ENCODE measurements at regions not wholly inside any gene's neighbourhood (a gene's known extent, or its start where the extent isn't known, plus 50 kb on each side); places are given as distances from the start of the nearest gene placed in this dataset.
A peak's percentile ranks its signal among the peaks of the same experiment; 100 is the strongest.

DNA sequence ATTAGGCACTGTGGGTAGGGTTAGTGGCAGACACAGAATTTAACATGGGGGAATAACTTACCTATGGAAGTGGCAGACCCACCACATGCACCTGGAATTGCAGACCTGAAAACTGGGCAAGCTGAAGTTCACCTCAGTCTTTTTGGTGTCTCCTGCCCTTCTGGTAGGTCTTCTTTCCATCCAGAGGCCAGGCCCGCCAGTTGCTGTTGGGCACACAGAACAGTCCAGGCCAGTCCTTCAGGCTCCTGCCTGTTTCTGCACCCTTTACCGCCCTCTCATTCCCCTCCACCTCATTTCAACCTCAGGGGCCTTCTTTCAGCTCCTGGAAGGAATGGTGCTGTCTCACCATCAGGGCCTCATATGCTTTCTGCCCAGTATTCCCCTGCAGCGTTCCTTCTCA lies 358.9 kb upstream of the ETAA1 start:
- H3K23ac ChIP-seq (ENCODE audit: low read length in 2 of 2): no peak overlapping the region
- H2AFZ ChIP-seq (ENCODE audit: low read depth, low read length): no peak overlapping the region
- peak overlapping the region in 1 of 2 experiments; percentile 37 for H2BK12ac ChIP-seq (ENCODE audit: low read length in 2 of 2)
- H3K14ac ChIP-seq (ENCODE audit: low read length in 2 of 2): no peak overlapping the region
- no peak overlapping the region for H3K9ac ChIP-seq (ENCODE audit: low read length)
- no peak overlapping the region for H2BK5ac ChIP-seq (ENCODE audit: low read depth, low read length, poor library complexity, severe bottlenecking)
- no peak overlapping the region for H3K4me3 ChIP-seq (ENCODE audit: insufficient read depth in 1 of 2, low read depth in 1 of 2, low read length in 2 of 2)
- no peak overlapping the region for H2AK5ac ChIP-seq (ENCODE audit: low read length, severe bottlenecking)
- 100% methylated on average over 2 of the region's 3 CpGs for WGBS
- no peak for DNase-seq
- no peak overlapping the region for H4K91ac ChIP-seq (ENCODE audit: low read length)
- H3K18ac ChIP-seq (ENCODE audit: low read depth in 1 of 2, low read length in 2 of 2): no peak overlapping the region
- H3K36me3 ChIP-seq (ENCODE audit: control insufficient read depth in 1 of 2, insufficient read depth in 2 of 2, low read depth in 1 of 2, low read length in 2 of 2): no peaks in the 10 kb centered on the region
- H3K4ac ChIP-seq (ENCODE audit: low read depth in 1 of 2, low read length in 2 of 2): no peak overlapping the region
- no peak overlapping the region for H4K8ac ChIP-seq (ENCODE audit: low read length)
- no peaks in the 10 kb centered on the region for H3K79me1 ChIP-seq (replicated peaks; ENCODE audit: low read length, poor library complexity, severe bottlenecking)
- no peaks in the 10 kb centered on the region for H3K27me3 ChIP-seq (ENCODE audit: control insufficient read depth in 1 of 2, insufficient read depth in 1 of 2, low read length in 2 of 2)
- no peak overlapping the region for H3K27ac ChIP-seq (ENCODE audit: low read length, poor library complexity, severe bottlenecking)
- H2BK15ac ChIP-seq (ENCODE audit: low read depth, poor library complexity, severe bottlenecking): no peak overlapping the region
- no peaks in the 10 kb centered on the region for H3K9me3 ChIP-seq (ENCODE audit: control insufficient read depth, low read length)
- H2BK120ac ChIP-seq (ENCODE audit: low read depth, low read length): no peak overlapping the region
- no peaks in the 10 kb centered on the region for H3K4me1 ChIP-seq (ENCODE audit: control insufficient read depth, insufficient read depth, low read depth, low read length)
- H3K4me2 ChIP-seq (ENCODE audit: low read length, poor library complexity, severe bottlenecking): no peak overlapping the region

- Histone ChIP-seq H2BK5ac (ENCODE audit: low read depth, low read length, poor library complexity, severe bottlenecking) (no peak overlapping the region), H2AFZ (ENCODE audit: low read depth, low read length) (no peak overlapping the region), H4K91ac (ENCODE audit: low read length) (no peak overlapping the region), H3K4ac (ENCODE audit: low read depth in 1 of 2, low read length in 2 of 2) (no peak overlapping the region), H3K9ac (ENCODE audit: low read length) (no peak overlapping the region), H3K79me1 (replicated peaks; ENCODE audit: low read length, poor library complexity, severe bottlenecking) (no peaks in the 10 kb centered on the region), H2AK5ac (ENCODE audit: low read length, severe bottlenecking) (no peak overlapping the region), H3K4me2 (ENCODE audit: low read length, poor library complexity, severe bottlenecking) (no peak overlapping the region), H3K4me1 (ENCODE audit: control insufficient read depth, insufficient read depth, low read depth, low read length) (no peaks in the 10 kb centered on the region), H3K4me3 (ENCODE audit: insufficient read depth in 1 of 2, low read depth in 1 of 2, low read length in 2 of 2) (no peak overlapping the region), H3K23ac (ENCODE audit: low read length in 2 of 2) (no peak overlapping the region), H2BK120ac (ENCODE audit: low read depth, low read length) (no peak overlapping the region), H3K9me3 (ENCODE audit: control insufficient read depth, low read length) (no peaks in the 10 kb centered on the region), H4K8ac (ENCODE audit: low read length) (no peak overlapping the region), H3K36me3 (ENCODE audit: control insufficient read depth in 1 of 2, insufficient read depth in 2 of 2, low read depth in 1 of 2, low read length in 2 of 2) (no peaks in the 10 kb centered on the region), H2BK15ac (ENCODE audit: low read depth, poor library complexity, severe bottlenecking) (no peak overlapping the region), H2BK12ac (ENCODE audit: low read length in 2 of 2) (no peak overlapping the region), H3K18ac (ENCODE audit: low read depth in 1 of 2, low read length in 2 of 2) (no peak overlapping the region), H3K27me3 (ENCODE audit: control insufficient read depth in 1 of 2, insufficient read depth in 1 of 2, low read length in 2 of 2) (no peaks in the 10 kb centered on the region), H3K27ac (ENCODE audit: low read length, poor library complexity, severe bottlenecking) (no peak overlapping the region), H3K14ac (ENCODE audit: low read length in 2 of 2) (no peak overlapping the region)
- 94% methylated on average over 3 of the region's 3 CpGs for WGBS
- DNase-seq: no peak
These were observed 358.1 kb upstream of the ETAA1 start for GRCh38 chr2:67039058-67039457.

- Histone ChIP-seq H3K4ac (ENCODE audit: low read depth in 1 of 2, low read length in 2 of 2) (no peak overlapping the region), H2AFZ (ENCODE audit: low read depth, low read length) (no peak overlapping the region), H3K4me3 (ENCODE audit: insufficient read depth in 1 of 2, low read depth in 1 of 2, low read length in 2 of 2) (no peak overlapping the region), H3K9ac (ENCODE audit: low read length) (no peak overlapping the region), H2BK12ac (ENCODE audit: low read length in 2 of 2) (no peak overlapping the region), H3K18ac (ENCODE audit: low read depth in 1 of 2, low read length in 2 of 2) (no peak overlapping the region), H3K27ac (ENCODE audit: low read length, poor library complexity, severe bottlenecking) (no peak overlapping the region), H3K4me1 (ENCODE audit: control insufficient read depth, insufficient read depth, low read depth, low read length) (no peaks in the 10 kb centered on the region), H4K8ac (ENCODE audit: low read length) (no peak overlapping the region), H3K36me3 (ENCODE audit: control insufficient read depth in 1 of 2, insufficient read depth in 2 of 2, low read depth in 1 of 2, low read length in 2 of 2) (no peaks in the 10 kb centered on the region), H2BK120ac (ENCODE audit: low read depth, low read length) (no peak overlapping the region), H3K23ac (ENCODE audit: low read length in 2 of 2) (no peak overlapping the region), H3K14ac (ENCODE audit: low read length in 2 of 2) (no peak overlapping the region), H3K4me2 (ENCODE audit: low read length, poor library complexity, severe bottlenecking) (no peak overlapping the region), H3K79me1 (replicated peaks; ENCODE audit: low read length, poor library complexity, severe bottlenecking) (no peaks in the 10 kb centered on the region), H2BK15ac (ENCODE audit: low read depth, poor library complexity, severe bottlenecking) (no peak overlapping the region), H3K27me3 (ENCODE audit: control insufficient read depth in 1 of 2, insufficient read depth in 1 of 2, low read length in 2 of 2) (peaks cover 0 to 5% of the 10 kb centered on the region in 2 experiments), H3K9me3 (ENCODE audit: control insufficient read depth, low read length) (no peaks in the 10 kb centered on the region), H2BK5ac (ENCODE audit: low read depth, low read length, poor library complexity, severe bottlenecking) (no peak overlapping the region), H4K91ac (ENCODE audit: low read length) (no peak overlapping the region), H2AK5ac (ENCODE audit: low read length, severe bottlenecking) (no peak overlapping the region)
- WGBS: 73% methylated on average over 2 of the region's 2 CpGs
- DNase-seq: no peak
These were observed 357.5 kb upstream of the ETAA1 start for GRCh38 chr2:67039517-67040103.

DNA sequence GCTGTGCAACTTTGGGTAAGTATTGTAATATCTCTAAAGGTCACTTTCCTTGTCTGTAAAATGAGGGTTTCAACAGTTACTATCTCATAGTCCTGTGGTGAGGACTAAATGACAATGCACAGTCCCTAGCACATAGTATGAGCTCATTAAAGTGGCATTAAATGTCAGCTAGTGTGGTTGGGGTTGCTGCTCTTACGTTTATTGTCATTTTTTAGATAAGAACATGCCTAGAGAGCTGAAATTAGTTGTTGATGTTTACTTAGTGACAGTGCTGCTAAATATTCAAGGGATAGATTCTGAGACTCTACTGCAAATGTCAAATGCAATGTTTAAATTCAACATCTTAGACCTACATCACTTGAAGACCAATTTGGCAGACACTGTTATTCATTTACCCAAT lies 356.1 kb upstream of the ETAA1 start:
- Histone ChIP-seq H3K9me3 (ENCODE audit: control insufficient read depth, low read length) (no peaks in the 10 kb centered on the region), H3K14ac (ENCODE audit: low read length in 2 of 2) (no peak overlapping the region), H2BK120ac (ENCODE audit: low read depth, low read length) (no peak overlapping the region), H3K4me1 (ENCODE audit: control insufficient read depth, insufficient read depth, low read depth, low read length) (no peaks in the 10 kb centered on the region), H4K91ac (ENCODE audit: low read length) (no peak overlapping the region), H3K27ac (ENCODE audit: low read length, poor library complexity, severe bottlenecking) (no peak overlapping the region), H3K27me3 (ENCODE audit: control insufficient read depth in 1 of 2, insufficient read depth in 1 of 2, low read length in 2 of 2) (peaks cover 0 to 10% of the 10 kb centered on the region in 2 experiments), H3K4ac (ENCODE audit: low read depth in 1 of 2, low read length in 2 of 2) (no peak overlapping the region), H4K8ac (ENCODE audit: low read length) (no peak overlapping the region), H3K23ac (ENCODE audit: low read length in 2 of 2) (no peak overlapping the region), H3K4me3 (ENCODE audit: insufficient read depth in 1 of 2, low read depth in 1 of 2, low read length in 2 of 2) (no peak overlapping the region), H2BK12ac (ENCODE audit: low read length in 2 of 2) (no peak overlapping the region), H3K36me3 (ENCODE audit: control insufficient read depth in 1 of 2, insufficient read depth in 2 of 2, low read depth in 1 of 2, low read length in 2 of 2) (no peaks in the 10 kb centered on the region), H3K18ac (ENCODE audit: low read depth in 1 of 2, low read length in 2 of 2) (no peak overlapping the region), H2AK5ac (ENCODE audit: low read length, severe bottlenecking) (no peak overlapping the region), H3K79me1 (replicated peaks; ENCODE audit: low read length, poor library complexity, severe bottlenecking) (no peaks in the 10 kb centered on the region), H3K9ac (ENCODE audit: low read length) (no peak overlapping the region), H2BK5ac (ENCODE audit: low read depth, low read length, poor library complexity, severe bottlenecking) (no peak overlapping the region), H3K4me2 (ENCODE audit: low read length, poor library complexity, severe bottlenecking) (no peak overlapping the region), H2BK15ac (ENCODE audit: low read depth, poor library complexity, severe bottlenecking) (no peak overlapping the region), H2AFZ (ENCODE audit: low read depth, low read length) (no peak overlapping the region)
- 11% methylated on average over 1 of the region's 1 CpG for WGBS
- DNase-seq: peak; percentile 22

All from mesenchymal stem cell (in vitro differentiated cells and primary cell).